HCT116 (cell line): ENCODE measurements at regions not wholly inside any gene's neighbourhood (a gene's known extent, or its start where the extent isn't known, plus 50 kb on each side); places are given as distances from the start of the nearest gene placed in this dataset.

ENCODE experiments used
- ATAC-seq: fragments of 200-7000 bp; cut with Tn5 transposase; 2 replicates; pipeline ENCODE4 v1.9.1; 2020; ENCODE audit warnings: mild to moderate bottlenecking, moderate library complexity
- BruUV-seq: library from RNA; stranded (reverse); fragments of 400-500 nt; replicated peaks from 2 replicates; lab custom pipeline; 2021; lab: Mats Ljungman, UMichigan
- CTCF ChIA-PET: fragments of 300-600 bp; sonication (Branson Sonifier 250); formaldehyde crosslinking; loops from one replicate; lab custom pipeline; 2021; ENCODE audit warnings: antibody characterized with exemption; lab: Charles Lee
- POLR2A ChIA-PET: fragments of 300-600, 350-600 bp; sonication (Branson Sonifier 250); formaldehyde crosslinking; loops from one replicate; lab custom pipeline; 2021; ENCODE audit warnings: antibody characterized with exemption; lab: Charles Lee
- RAD21 ChIA-PET, 2 experiments: fragments of 300-600 bp; sonication (Branson Sonifier 250); formaldehyde crosslinking; loops; one replicate each; lab custom pipeline; 2023; ENCODE audit warnings: low total read pairs in 2 of 2; ENCODE audit not compliant: uncharacterized antibody in 2 of 2, unreplicated experiment in 2 of 2, low non-redundant PET in 1 of 2; lab: Charles Lee
- DNase-seq: peaks from one replicate; pipeline ENCODE4 v3.0.0-alpha.2; 2010; ENCODE audit warnings: low read depth, low spot score
- H2AFZ ChIP-seq: fragments of 200-600 bp; shearing (Covaris generic), sonication (generic); 2 replicates; pipeline ENCODE4 v1.6.1; 2017; ENCODE audit warnings: low read depth, mixed run types, mixed read lengths, antibody characterized with exemption, low read length; ENCODE audit not compliant: poor library complexity, severe bottlenecking
- H3K27ac ChIP-seq: 2 replicates; pipeline ENCODE4 v1.5.1; 2012; ENCODE audit warnings: low read depth, low read length
- H3K27me3 ChIP-seq: fragments of 200-600 bp; sonication (generic); 2 replicates; pipeline ENCODE4 v1.6.1; 2016; ENCODE audit warnings: mixed run types, low read length, mixed read lengths; ENCODE audit not compliant: insufficient read depth
- H3K36me3 ChIP-seq, 2 experiments: fragments of 200-500 bp in 1 of 2; fragments of 200-600 bp in 1 of 2; sonication (Bioruptor generic) in 1 of 2; sonication (generic) in 1 of 2; 2 replicates each; pipeline versions ENCODE4 v1.5.1 to v1.6.1; 2014 to 2016; ENCODE audit warnings: low read length in 2 of 2, inconsistent platforms in 1 of 2, mixed read lengths in 1 of 2, mixed run types in 1 of 2; ENCODE audit not compliant: insufficient read depth in 2 of 2, control insufficient read depth in 1 of 2
- H3K4me1 ChIP-seq, 2 experiments: fragments of 200-600 bp in 1 of 2; sonication (generic) in 1 of 2; 2 replicates each; pipeline versions ENCODE4 v1.5.1 to v1.6.1; 2012 to 2017; ENCODE audit warnings: low read length in 2 of 2, inconsistent platforms in 1 of 2, mild to moderate bottlenecking in 1 of 2, mixed read lengths in 1 of 2, mixed run types in 1 of 2, moderate library complexity in 1 of 2; ENCODE audit not compliant: insufficient read depth in 2 of 2, control insufficient read depth in 1 of 2
- H3K4me2 ChIP-seq: fragments of 200-600 bp; sonication (generic); 2 replicates; pipeline ENCODE4 v1.6.1; 2017; ENCODE audit warnings: mixed run types, low read length, mixed read lengths
- H3K4me3 ChIP-seq, 2 experiments: fragments of 200-600 bp in 1 of 2; sonication (generic) in 1 of 2; replicated peaks in 1 of 2; 2 replicates each; pipeline ENCODE4 v1.5.1; 2011 to 2016; ENCODE audit warnings: low read length in 2 of 2, control low read depth in 1 of 2, low read depth in 1 of 2, mild to moderate bottlenecking in 1 of 2, mixed read lengths in 1 of 2, mixed run types in 1 of 2
- H3K79me2 ChIP-seq: fragments of 200-600 bp; sonication (generic); 2 replicates; pipeline ENCODE4 v1.6.1; 2017; ENCODE audit warnings: mild to moderate bottlenecking, mixed run types, low read length, moderate library complexity, mixed read lengths; ENCODE audit not compliant: insufficient read depth
- H3K9ac ChIP-seq: fragments of 200-600 bp; sonication (generic); 2 replicates; pipeline ENCODE4 v1.6.1; 2016; ENCODE audit warnings: low read length, mixed read lengths
- H3K9me2 ChIP-seq: fragments of 200-600 bp; sonication (generic), shearing (Covaris generic); 2 replicates; pipeline ENCODE4 v1.6.1; 2017; ENCODE audit warnings: mixed run types, mild to moderate bottlenecking, moderate library complexity; ENCODE audit not compliant: insufficient read depth
- H3K9me3 ChIP-seq, 2 experiments: fragments of 200-500 bp in 1 of 2; fragments of 200-600 bp in 1 of 2; sonication (Bioruptor generic) in 1 of 2; sonication (generic) in 1 of 2; 2 replicates each; pipeline ENCODE4 v1.6.1; 2014 to 2017; ENCODE audit warnings: low read length in 2 of 2, mixed read lengths in 2 of 2, inconsistent platforms in 1 of 2, low read depth in 1 of 2, mild to moderate bottlenecking in 1 of 2, mixed run types in 1 of 2, moderate library complexity in 1 of 2; ENCODE audit not compliant: control insufficient read depth in 1 of 2, insufficient read depth in 1 of 2
- H4K20me1 ChIP-seq: fragments of 200-600 bp; sonication (generic), shearing (Covaris generic); 2 replicates; pipeline ENCODE4 v1.6.1; 2017; ENCODE audit warnings: mixed run types, mild to moderate bottlenecking, moderate library complexity; ENCODE audit not compliant: insufficient read depth
- ATF3 ChIP-seq: IDR thresholded peaks from 2 replicates; pipeline ENCODE4 v1.6.1; 2012
- ELF1 ChIP-seq: IDR thresholded peaks from 2 replicates; pipeline ENCODE4 v1.6.1; 2012; ENCODE audit warnings: low read depth, borderline replicate concordance
- ZBTB33 ChIP-seq: IDR thresholded peaks from 2 replicates; pipeline ENCODE4 v1.6.1; 2011; ENCODE audit warnings: mild to moderate bottlenecking, low read length, moderate library complexity; ENCODE audit not compliant: insufficient replicate concordance; ENCODE audit errors: extremely low read depth
- intact Hi-C: fragments of 100-400 bp; cut with micrococcal nuclease; formaldehyde crosslinking; loops from 2 replicates; pipeline ENCODE4 v1.10.0; 2022

DNA sequence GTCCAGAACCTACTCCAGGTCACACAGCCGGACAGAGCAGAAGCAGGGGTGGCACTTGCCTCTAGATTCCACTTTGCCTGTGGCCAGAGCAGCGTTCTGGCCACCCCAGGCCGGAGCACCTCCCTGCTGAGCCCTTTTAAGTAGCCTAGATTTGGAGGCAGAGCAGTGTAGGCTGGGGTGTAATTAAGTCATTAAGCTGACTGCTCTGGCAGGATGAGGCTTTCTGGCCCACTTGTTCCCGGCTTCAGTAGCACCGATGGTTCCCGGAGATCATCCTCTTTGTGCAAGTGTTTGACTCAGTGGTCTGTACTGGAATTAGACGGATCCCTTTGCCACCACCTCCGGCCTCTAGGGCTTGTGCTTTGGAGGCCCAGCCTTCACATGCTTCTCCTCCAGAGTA lies 281.9 kb upstream of the ANKRD55 start:
- Histone ChIP-seq H3K9me2 (no peaks in the 10 kb centered on the region), H3K79me2 (no peaks in the 10 kb centered on the region), H3K4me3 (no peak overlapping the region), H2AFZ (no peak overlapping the region), H3K4me1 (peaks cover 6 to 8% of the 10 kb centered on the region in 2 experiments; a peak in 2 of 4 replicates), H3K9me3 (no peaks in the 10 kb centered on the region), H4K20me1 (no peaks in the 10 kb centered on the region), H3K9ac (no peak overlapping the region), H3K27me3 (no peaks in the 10 kb centered on the region), H3K27ac (no peak overlapping the region), H3K4me2 (no peak overlapping the region), H3K36me3 (no peaks in the 10 kb centered on the region)
- ChIA-PET POLR2A (no interaction called here), RAD21 (no interaction called here), CTCF (no interaction called here)
- intact Hi-C loops = no loop called here
- no TSS peak for BruUV-seq
- DNase-seq (no peak), ATAC-seq (no peak)
- TF ChIP-seq ELF1 = no peak
- TF ChIP-seq ATF3 = no peak
- TF ChIP-seq ZBTB33 = no peak

DNA sequence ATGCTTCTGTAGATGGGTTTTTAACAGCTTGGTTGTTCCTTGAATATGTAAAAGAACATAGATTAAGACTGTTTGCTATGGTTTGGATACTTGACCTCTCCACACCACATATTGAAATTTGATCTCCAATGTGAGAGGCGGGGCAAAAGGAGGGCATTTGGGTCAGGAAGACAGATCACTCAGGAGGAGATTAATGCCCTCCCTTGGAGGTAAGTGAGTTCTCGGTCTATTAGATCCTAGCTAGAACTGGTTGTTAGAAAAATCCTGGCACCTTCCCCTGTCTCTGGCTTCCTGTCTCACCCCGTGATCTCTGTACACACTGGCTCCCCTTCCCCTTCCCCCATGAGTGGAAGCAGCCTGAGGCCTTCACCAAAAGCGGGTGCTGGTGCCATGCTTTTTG lies 281.1 kb upstream of the ANKRD55 start:
- H3K9me2 ChIP-seq = no peaks in the 10 kb centered on the region
- H3K36me3 ChIP-seq = no peaks in the 10 kb centered on the region
- H3K4me3 ChIP-seq = no peak overlapping the region
- ATAC-seq = no peak
- H3K9ac ChIP-seq = no peak overlapping the region
- RAD21 ChIA-PET = no interaction called here
- CTCF ChIA-PET = no interaction called here
- POLR2A ChIA-PET = no interaction called here
- no peak overlapping the region for H3K27ac ChIP-seq
- no peaks in the 10 kb centered on the region for H3K79me2 ChIP-seq
- no peaks in the 10 kb centered on the region for H3K27me3 ChIP-seq
- H3K4me2 ChIP-seq = no peak overlapping the region
- H2AFZ ChIP-seq = no peak overlapping the region
- TF ChIP-seq ELF1 = no peak
- DNase-seq = no peak
- intact Hi-C loops = no loop called here
- peaks cover 6 to 8% of the 10 kb centered on the region in 2 experiments; a peak in 2 of 4 replicates for H3K4me1 ChIP-seq
- H3K9me3 ChIP-seq = no peaks in the 10 kb centered on the region
- BruUV-seq = no TSS peak
- no peaks in the 10 kb centered on the region for H4K20me1 ChIP-seq
